ENCODE measurements at regions not wholly inside any gene's neighbourhood (a gene's known extent, or its start where the extent isn't known, plus 50 kb on each side); places are given as distances from the start of the nearest gene placed in this dataset.
"Not testable (repeated sequence)": the region's sequence is repeated elsewhere in the genome, so short reads cannot be mapped to it uniquely, and the experiment has no call there.

DNA sequence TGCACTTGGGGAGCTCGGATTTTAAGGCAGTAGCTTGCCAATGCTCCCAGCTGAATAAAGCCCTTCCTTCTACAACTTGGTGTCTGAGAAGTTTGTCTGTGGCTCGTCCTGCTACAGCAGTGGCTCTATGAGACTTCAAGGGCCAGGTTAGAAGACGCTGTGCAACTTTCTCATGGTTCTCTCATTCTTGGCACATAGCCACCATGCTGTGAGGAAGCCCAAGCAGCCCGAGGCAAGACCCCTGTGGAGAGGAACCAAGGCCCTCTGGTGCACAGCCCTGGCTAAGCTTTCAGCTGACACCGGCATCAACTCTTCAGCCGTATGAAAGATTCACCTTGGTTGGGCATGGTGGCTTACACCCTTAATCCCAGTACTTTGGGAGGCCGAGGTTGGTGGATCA is 116.9 kb upstream of the EEF2KMT start:
- DNase-seq: no peak

DNA sequence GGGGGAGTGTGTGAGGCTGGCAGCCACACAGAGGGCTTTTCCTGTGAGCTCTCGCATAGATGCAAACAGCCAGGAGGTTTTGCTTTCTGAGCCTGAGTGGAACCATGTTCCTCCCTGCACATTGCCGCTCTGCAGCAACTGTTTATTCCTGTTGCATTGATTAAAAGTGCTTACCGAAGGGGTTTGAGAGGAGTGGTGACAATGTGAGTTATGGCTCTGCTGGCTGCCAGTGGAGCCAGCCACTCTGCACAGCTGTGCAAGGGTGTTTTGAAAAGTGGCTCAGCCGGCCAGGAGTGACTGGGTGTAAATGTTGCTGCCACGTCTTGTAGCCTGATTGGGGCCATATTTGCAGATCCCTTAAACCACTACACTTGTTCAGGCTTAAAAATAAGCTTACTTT is 114.9 kb upstream of the EEF2KMT start:
- DNase-seq: not testable (repeated sequence)

DNA sequence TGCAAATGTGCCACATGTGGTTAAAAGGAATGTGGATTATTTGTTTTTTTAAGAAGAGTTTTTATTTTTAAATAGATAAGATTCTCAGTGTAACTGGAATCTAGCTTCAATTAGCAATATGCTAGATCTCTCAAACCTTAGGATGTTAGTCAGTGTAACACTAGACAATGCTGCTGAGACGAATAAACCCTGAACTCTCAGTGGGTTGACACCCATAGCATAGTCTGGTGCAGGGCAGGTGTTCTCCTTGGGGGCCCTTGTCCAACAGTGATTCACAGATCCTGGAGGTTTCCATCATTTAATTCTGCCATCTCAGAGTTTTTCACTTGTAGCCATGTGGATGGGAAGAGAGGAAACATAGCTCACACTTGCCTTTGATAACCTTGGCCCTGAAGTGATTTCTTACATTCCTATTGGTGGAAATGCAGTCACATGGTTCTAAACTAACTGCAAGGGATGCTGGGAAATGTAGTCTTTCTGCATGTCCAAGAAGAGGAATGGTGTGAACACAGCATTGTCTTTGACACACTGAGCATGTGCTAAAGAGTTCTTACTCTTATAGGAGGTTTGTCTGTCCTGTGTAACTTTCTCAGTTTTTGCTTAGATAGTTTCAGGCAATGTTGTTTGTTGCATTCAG is 110.4 kb upstream of the EEF2KMT start:
- DNase-seq: not testable (repeated sequence)

GRCh38 chr16:5207001-5207523 is 109.5 kb upstream of the EEF2KMT start:
- no peak for DNase-seq

DNA sequence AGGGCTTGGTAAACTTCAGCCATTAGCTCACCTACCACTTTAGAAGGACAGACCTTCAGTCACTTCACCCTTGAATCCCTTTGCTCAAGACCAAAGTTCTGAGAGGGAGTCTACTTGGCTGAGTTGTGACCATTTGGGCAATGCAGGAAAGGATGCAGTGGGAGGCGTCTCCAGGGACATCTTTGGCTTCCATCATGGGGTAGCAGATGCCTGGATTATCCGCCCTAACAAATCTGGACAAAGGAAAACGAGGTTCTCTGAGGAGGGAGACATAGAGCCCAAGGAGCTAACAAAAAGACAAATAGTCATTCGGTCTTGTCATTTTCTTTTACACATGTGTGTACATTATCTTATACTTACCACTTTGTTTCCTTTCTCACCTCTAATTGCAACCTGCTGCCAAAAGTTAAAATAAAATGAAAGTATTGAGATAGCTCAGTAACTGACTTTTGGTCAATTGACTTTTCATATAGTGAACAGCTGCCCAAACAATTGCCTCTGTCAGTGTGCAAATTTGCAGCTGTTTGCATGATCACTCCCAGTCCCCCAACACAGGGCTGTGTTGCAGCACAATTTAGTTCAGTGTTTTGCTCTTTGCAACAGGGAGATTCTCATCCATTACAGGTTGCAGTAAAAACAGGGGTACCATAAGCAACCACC is 108.9 kb upstream of the EEF2KMT start:
- no peak for DNase-seq

DNA sequence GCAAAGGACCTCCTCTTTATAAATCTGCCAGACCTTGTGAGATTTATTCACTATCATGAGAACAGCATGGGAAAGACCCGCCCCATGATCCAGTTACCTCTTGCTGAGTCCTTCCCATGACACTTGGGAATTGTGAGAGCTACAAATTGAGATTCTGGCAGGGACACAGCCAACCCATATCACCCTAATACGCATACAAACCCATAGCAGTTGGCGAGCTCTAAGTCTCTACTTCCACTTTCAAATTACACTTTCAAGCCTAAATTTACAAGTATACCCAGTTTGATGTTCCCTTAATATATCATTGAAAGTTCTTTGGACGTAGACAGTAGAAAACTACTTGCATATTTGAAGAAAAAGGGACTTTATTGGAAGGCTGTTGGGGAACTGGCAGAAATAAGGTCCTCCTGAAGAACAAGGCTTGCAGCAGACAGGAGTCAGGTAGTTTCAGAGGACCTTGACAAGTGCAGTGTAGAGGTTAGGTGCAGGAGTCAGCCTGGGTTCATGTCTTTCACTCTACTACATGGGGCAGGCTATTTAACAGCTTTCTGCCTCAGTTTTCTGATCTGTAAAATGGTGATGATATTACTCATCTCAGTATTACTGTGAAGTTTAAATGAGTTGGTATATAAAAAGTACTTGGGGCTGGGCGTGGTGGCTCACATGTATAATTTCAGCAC is 107.9 kb upstream of the EEF2KMT start:
- no peak for DNase-seq

DNA sequence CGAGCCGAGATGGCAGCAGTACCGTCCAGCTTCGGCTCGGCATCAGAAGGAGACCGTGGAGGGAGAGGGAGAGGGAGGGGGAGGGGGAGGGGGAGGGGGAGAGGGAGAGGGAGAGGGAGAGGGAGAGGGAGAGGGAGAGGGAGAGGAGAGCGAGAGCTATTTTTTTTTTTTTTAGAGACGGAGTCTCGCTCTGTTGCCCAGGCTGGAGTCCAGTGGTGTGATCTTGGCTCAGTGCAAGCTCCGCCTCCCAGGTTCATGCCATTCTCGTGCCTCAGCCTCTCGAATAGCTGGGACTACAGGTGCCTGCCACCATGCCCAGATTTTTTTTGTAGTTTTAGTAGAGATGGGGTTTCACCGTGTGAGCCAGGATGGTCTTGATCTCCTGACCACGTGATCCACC is 106.1 kb upstream of the EEF2KMT start:
- DNase-seq: not testable (repeated sequence)

- DNase-seq: no peak
These were observed 102.5 kb upstream of the EEF2KMT start for GRCh38 chr16:5200123-5200522.

DNA sequence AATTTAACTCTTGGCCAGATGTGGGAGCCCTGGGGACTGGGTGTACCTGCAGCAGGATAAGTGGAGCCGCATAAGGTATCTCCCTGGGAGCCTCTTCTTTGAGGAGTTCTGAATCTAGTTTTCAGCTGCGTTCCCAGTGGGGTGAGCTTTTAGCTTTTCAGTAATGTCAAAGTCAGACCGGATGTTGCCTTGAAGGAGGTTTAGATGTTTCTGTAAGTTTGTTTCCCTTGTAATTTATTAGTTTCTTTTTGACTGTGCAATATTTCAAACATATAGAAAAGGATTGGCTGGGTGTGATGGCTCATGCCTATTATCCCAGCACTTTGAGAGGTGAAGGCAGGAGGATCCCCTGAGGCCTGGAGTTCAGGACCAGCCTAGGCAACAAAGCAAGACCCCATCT is 98.6 kb upstream of the EEF2KMT start:
- no peak for DNase-seq

DNA sequence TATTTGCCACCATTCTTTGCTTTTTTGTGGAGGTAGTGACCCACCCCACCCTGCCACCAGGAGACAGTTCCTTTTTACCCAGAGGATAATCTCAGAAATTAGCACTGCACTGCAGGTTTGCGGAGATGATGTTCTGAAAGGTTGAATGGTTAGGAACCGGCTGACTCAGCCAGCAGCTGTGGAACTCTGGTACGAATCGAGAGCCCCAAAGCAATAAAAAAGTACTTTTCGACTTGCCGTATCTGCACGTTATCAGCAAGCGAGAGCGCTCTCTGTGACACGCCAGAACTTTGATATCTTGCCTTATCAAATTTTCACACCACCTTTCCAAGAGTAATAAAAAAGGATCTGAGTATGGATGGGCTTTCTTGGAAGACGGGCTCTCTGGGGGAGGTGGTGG is 96.3 kb upstream of the EEF2KMT start:
- DNase-seq: no peak

- no peak for DNase-seq
These were observed 91.4 kb upstream of the EEF2KMT start for GRCh38 chr16:5188989-5189352.

- no peak for DNase-seq
These were observed 90.9 kb upstream of the EEF2KMT start for GRCh38 chr16:5188318-5188988.

DNA sequence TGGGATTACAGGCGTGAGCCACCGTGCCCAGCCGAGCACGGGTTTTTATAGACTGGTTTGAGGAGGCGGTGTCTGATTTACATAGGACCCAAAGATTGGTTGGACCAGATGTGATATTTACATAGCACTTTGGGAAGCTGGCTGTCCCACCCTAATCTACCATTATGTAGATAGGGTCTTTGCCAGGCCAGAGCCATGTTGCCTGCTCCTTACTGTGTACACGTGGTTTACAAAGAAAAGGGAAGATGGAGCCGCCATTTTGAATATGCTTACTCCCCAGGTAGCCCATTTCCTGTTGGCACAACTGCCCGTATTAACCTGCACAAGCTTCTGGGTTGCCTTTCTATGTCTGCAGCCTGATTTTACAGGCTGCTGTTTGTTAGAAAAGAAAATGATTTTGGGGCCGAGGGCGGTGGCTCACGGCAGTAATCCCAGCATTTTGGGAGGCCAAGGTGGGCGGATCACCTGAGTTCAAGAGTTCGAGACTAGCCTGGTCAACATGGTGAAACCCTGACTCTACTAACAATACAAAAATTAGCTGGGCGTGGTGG is 89.9 kb upstream of the EEF2KMT start:
- no peak for DNase-seq

DNA sequence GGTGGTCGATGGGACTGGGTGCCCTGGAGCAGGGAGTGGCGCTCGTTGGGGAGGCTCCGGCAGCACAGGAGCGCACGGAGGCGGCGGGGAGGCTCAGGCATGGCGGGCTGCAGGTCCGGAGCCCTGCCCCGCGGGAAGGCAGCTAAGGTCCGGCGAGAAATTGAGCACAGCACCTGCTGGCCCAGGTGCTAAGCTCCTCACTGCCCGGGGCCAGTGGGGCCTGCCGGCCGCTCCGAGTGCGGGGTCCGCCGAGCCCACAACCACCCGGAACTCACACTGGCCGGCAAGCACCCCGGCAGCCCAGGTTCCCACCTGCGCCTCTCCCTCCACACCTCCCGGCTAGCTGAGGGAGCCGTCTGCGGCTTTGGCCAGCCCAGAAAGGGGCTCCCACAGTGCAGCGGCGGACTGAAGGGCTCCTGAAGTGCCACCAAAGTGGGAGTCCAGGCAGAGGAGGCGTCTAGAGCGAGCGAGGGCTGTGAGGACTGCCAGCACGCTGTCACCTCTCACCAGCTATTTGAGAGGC is 88.8 kb upstream of the EEF2KMT start:
- DNase-seq: no peak

- DNase-seq: no peak
These were observed 78.9 kb upstream of the EEF2KMT start for GRCh38 chr16:5176505-5176904.

DNA sequence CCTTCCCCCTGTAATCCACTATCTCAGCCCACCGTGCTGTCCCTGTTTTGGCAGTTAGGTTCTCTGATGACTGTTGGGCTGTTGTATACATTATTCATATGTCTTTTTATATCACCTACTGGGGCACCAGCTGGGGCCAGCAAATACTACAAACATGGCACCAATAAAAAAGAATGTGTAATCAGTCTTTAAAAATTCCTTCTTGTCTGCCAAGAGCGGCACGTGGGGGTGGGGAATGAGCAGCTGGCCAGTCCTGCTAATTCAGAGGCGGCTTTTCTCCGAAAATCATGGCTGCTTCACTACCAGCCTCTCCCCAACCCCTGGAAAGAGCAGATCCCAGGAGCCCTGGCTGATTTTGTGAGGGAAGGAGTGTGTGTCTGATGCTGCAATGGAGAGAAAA is 77.7 kb upstream of the EEF2KMT start:
- DNase-seq: no peak

GRCh38 chr16:5166486-5166885 is 68.9 kb upstream of the EEF2KMT start:
- peak; percentile 1 for DNase-seq

GRCh38 chr16:5165429-5165828 is 67.8 kb upstream of the EEF2KMT start:
- not testable (repeated sequence) for DNase-seq

DNA sequence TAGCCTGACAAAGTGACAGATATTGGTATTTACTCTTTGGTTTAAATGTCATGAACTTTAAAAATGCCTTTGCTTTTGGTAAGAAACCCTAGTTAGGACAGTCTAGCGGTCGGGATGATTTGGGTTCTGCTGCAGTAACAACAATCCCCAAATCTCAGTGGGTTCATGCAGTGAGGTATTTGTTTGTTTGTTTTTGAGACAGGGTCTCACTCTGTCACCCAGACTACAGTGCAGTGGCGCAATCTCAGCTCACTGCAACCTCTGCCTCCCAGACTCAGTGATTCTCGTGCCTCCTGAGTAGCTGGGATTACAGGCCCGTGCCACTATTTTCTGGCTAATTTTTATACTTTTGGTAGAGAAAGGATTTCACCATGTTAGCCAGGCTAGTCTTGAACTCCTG is 65.2 kb upstream of the EEF2KMT start:
- not testable (repeated sequence) for DNase-seq

GRCh38 chr16:5161888-5162287 is 64.3 kb upstream of the EEF2KMT start:
- not testable (repeated sequence) for DNase-seq

- DNase-seq: not testable (repeated sequence)
These were observed 62.4 kb upstream of the EEF2KMT start for GRCh38 chr16:5160010-5160409.

GRCh38 chr16:5159537-5159936 is 61.9 kb upstream of the EEF2KMT start:
- not testable (repeated sequence) for DNase-seq

- DNase-seq: no peak
These were observed 60.9 kb upstream of the EEF2KMT start for GRCh38 chr16:5158494-5158893.

Data from NCI-H187 treated with DMSO at 0.1 percent for 48 hours (cell line).